ENCODE measurements at regions not wholly inside any gene's neighbourhood (a gene's known extent, or its start where the extent isn't known, plus 50 kb on each side); places are given as distances from the start of the nearest gene placed in this dataset.

DNA sequence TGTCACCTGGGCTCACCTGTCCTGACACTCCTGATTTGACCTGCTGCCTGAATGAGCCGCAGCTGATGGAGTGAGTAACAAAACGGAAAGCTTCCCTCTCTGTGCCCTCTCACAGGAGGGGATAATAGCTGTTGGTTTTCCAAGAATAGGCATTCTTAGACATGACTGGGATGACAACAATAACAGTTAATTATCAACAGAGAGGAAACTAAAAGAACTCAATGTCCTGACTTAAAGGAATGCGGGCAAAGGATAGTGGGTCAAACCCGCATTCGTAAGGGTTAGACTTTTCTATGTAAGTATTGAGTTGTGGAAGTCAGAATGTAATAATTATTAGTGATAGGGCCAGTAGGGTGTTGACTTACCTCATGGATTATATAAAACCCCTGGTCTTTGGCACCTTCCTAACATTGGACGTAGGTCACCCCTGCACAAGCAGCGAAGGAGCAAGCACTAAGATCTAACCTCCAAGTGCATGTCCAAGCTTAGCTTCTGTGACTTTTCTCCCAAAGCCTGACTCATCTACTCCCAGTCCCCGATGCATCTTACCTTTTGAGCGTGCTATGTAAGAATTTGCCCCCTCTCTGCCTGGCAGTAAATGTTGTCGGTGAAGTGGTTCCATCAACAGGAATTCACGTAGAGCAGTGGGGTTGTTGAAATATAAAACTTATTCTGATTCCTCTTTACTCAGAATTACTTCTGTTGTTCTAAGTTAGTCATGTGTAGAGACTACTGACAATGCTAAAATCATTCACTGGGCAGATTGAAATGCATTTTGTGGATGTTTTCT, 442.3 kb downstream of the FGF9 start:
- Mint-ChIP-seq H3K36me3 (peaks cover 8 to 39% of the 10 kb centered on the region in 2 donors), H3K27ac (peak overlapping the region in 1 of 2 donors; percentile 87), H3K9me3 (peaks cover 8 to 27% of the 10 kb centered on the region in 2 donors)
- no peak for ATAC-seq
- no peak for DNase-seq (ENCODE audit: low spot score in 2 of 2)

DNA sequence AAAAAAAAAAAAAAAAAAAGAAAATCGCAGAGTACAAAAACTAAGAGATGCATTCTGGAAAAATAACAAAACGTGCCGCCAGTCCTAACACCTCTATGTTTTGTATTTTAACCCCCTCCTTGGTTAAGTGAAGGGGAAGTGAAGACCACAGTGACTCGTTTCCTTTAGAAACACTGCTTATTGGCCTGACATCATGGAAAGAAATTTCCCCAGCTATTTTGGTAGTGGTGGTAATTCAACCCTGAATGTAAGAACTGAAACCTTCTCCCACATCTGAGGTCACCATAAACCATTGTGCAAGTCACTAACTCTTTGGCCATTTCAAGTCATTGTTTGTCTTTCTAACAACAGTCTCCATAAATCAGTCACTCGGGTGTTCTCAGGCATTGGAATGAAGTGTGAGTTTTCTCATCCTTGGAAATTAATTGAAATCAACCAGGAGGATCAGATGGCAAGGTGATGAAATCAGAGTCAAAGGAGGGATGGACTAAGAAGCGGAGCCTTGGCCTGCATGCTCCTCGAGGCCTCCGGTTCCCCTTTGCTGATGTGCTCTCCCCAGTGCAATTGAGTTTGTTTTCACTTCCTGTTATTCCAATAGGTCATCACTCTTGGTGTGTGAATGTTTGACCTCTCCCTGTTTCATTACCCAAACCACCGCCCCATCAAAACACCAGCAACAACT, 443.9 kb downstream of the FGF9 start:
- peaks cover 8 to 25% of the 10 kb centered on the region in 2 donors for H3K9me3 Mint-ChIP-seq
- ATAC-seq: peak; percentile 85 to 87
- peak overlapping the region; percentile 29 to 87 for H3K27ac Mint-ChIP-seq
- DNase-seq (ENCODE audit: low spot score in 2 of 2): peak in 1 of 2 donors; percentile 20
- H3K36me3 Mint-ChIP-seq: peaks cover 8 to 43% of the 10 kb centered on the region in 2 donors

DNA sequence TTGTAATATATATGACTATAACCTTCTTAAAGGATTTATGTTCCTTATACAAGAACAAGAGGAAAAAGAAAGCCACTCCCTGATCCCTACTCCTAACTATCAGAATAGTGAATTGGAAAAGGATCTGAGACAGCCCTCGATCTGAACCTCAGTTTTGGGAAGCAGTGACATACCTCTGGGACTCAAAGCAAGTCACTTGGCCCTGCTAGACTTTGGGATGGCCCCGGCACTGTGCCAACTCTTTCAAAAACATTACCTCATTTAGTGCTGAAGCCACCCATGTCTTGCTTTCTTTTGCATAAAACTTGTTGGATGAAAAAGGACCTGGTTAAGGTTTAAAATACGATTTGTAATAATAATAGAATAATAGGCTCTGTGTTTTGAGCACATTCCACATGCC, 447.3 kb downstream of the FGF9 start:
- Mint-ChIP-seq H3K9me3 (peaks cover 8 to 24% of the 10 kb centered on the region in 2 donors), H3K27ac (no peak overlapping the region), H3K36me3 (peaks cover 12 to 34% of the 10 kb centered on the region in 2 donors)
- no peak for DNase-seq (ENCODE audit: low spot score in 2 of 2)
- no peak for ATAC-seq

DNA sequence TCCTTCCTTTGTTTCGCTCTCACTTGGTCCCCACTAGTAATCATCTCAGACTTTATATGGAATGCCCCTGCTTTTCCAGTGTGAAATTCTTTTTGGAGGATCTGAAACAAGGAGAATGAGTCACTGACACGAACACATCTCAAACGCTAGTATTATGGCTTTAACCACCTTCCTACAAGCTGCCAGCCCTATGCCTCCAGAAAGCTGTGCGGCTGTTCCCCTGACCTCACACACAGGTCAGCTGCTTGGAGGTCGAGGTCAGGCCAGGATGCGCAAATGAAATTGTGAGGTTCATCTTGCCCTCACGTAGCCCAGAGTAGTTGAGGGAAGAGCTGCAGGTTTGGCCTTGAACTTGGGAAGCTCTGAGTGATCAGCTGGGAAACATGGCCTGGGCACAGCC, 449.8 kb downstream of the FGF9 start:
- H3K27ac Mint-ChIP-seq: no peak overlapping the region
- ATAC-seq (no peak), DNase-seq (ENCODE audit: low spot score in 2 of 2) (no peak)
- H3K36me3 Mint-ChIP-seq: peaks cover 5 to 20% of the 10 kb centered on the region in 2 donors
- peaks cover under 1 to 10% of the 10 kb centered on the region in 2 donors for H3K9me3 Mint-ChIP-seq

DNA sequence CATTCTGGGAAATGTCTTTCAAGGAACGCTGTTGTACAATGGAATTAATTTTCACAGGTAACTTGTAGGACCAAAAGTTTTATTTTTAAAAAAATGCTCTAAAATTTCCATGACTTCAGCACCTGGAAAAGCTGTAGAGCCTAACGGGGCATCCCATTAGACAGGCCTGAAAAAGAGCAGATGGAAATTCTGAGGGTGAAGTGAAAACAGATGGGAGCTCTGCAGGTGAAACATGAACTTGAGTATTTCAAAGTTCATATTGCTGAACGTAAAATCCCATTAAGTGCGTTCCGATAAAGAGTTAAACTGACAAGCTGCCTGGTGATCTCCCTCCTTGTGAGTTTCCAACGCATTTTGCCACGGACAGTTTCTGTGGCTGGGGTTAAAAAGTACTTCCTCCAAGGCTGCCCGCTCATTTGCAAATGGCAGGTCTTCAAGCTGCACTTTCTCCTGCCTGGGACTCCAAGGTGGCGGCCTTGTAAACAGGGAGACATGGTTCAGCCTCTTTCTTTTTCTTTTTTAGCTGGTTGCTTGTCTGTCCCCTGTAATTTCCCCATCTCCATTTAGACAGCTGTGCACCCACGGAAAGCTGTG, 450.4 kb downstream of the FGF9 start:
- no peak for ATAC-seq
- Mint-ChIP-seq H3K9me3 (peaks cover 0 to 9% of the 10 kb centered on the region in 2 donors), H3K36me3 (peaks cover 4 to 17% of the 10 kb centered on the region in 2 donors), H3K27ac (no peak overlapping the region)
- no peak for DNase-seq (ENCODE audit: low spot score in 2 of 2)

DNA sequence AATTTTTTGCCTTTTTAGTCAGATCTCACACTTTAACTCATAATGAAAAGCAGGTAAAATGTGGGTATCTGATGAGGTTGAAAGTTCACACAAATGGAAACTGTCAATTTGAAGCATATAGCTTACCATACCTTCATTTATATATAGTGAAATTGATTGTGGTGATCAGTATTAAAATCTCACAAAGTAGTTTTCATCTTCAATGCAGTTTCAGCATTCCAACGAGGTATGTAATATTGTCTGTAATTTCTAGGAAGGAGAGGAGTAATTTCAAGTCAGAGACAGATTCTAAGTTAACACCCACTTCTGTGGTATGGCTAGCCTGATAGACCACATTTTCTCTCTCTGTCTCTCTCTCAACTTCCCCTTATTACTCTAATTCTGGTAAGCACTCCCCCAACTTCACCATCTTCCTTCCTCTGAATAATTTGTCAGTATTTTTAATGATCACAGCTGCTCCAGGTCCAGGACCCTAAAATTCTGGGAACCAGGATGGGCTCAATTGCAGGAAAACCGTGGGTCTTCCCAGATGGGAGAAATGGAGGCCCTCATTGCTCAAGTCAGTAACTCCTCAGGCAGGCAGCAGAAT, 455.7 kb downstream of the FGF9 start:
- Mint-ChIP-seq H3K9me3 (peaks cover 0 to 15% of the 10 kb centered on the region in 2 donors), H3K36me3 (peaks cover 15 to 36% of the 10 kb centered on the region in 2 donors), H3K27ac (peak overlapping the region in 1 of 2 donors; percentile 36)
- DNase-seq (ENCODE audit: low spot score in 2 of 2): no peak
- peak; percentile 69 to 91 for ATAC-seq

DNA sequence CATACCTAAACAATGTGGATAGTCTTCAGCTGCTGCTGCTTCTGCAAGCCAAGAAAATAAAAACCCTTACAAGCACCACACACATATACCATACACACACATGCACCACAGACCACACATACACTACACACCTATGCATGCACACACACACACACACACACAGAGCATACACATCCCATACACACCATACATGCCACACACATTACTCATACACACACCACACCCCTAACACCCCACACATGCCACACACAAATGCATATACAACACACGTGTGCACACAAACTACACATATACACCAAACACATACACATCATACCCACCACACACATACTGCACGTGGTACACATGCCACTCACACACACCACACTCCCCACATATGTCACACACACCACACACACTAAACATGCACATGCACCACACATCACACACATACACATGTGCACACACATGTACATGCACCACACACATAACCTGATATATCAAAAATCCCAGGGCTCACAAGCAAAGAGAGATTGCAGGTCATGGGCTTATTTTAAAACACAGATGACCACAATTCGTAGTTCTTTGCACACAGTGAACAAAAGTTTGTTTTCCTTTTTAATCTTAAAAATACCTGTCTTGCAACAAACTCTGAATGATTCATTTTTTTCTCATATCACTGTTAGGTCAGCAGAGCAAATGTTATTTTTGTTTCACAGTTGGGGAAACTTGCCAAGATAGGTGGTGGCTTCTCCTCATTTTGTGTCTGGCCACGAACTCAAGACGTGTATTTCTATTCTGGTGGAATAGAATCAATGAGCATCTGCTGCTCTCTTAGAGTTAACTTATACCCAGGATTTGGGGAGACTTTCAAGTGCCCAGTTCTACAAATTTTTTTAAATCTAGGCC, 456.6 kb downstream of the FGF9 start:
- no peak overlapping the region for H3K27ac Mint-ChIP-seq
- peaks cover 0 to 15% of the 10 kb centered on the region in 2 donors for H3K9me3 Mint-ChIP-seq
- peaks cover 12 to 37% of the 10 kb centered on the region in 2 donors for H3K36me3 Mint-ChIP-seq
- DNase-seq (ENCODE audit: low spot score in 2 of 2) (no peak), ATAC-seq (peak; percentile 18 to 31)

DNA sequence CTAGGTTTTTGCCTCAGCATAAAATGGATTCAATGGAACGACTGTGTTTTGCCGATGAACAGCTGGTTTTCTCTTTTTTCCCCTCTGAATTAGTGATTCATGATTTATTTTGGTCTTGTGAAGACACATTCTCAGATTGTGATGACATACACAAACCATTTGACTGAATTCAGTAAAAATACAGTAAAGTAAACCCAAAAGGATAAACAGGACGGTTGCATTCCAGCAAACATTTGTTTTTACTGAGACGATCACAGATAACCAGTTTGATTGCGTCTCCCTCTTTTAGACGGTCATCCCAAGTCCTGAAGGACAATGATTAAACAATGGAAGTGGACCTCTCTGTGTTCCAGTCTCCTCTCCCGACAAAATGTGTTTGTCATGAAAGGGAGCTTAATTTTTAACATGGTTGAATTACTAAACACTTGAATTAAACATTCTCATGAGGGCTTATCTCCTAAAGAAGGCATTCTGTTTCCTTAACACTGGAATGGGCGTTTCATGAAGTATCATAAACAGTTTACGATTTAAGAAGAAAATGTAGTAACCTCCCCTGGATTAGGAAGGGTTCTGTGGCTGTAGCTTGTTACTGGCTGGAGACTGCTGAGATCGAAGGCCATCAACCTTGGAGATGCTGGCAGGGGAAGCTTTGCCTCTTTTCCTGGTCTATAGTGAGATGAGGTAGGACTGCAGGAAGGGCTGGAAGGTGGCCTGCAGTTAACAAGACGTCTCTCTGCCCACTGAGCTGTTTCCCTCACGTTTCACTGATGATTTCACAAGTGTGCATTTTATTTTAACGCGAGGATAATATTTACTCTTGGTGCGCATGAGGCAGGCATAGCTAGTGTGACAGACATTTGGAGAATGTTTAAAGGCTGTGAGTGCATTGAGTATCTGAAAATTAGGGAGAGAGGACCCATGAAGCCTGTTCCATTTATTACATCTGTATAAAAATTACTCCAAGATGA, 457.9 kb downstream of the FGF9 start:
- peaks cover 0 to 15% of the 10 kb centered on the region in 2 donors for H3K9me3 Mint-ChIP-seq
- DNase-seq (ENCODE audit: low spot score in 2 of 2) (no peak), ATAC-seq (no peak)
- peaks cover 12 to 37% of the 10 kb centered on the region in 2 donors for H3K36me3 Mint-ChIP-seq
- H3K27ac Mint-ChIP-seq: no peak overlapping the region

DNA sequence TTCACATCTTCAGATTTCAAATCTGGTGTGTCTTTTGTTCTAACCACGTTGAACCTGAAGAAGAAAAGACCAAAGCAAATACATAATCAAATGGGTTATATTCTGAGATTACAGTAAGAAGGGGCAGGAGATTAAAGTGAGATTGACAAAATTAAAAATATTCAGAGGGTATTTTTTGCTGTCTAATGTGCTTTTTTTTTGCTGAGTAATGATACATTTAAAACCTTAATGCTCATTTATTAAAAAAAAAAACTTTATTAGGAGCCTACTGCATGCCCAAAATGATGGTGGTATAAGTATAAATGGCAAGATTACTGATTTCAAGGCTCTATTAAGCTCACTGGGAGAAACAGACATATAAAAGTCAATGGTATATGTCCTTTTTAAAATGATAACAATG, 459.4 kb downstream of the FGF9 start:
- Mint-ChIP-seq H3K27ac (no peak overlapping the region), H3K9me3 (peaks cover 0 to 15% of the 10 kb centered on the region in 2 donors), H3K36me3 (peaks cover 12 to 37% of the 10 kb centered on the region in 2 donors)
- no peak for DNase-seq (ENCODE audit: low spot score in 2 of 2)
- no peak for ATAC-seq

DNA sequence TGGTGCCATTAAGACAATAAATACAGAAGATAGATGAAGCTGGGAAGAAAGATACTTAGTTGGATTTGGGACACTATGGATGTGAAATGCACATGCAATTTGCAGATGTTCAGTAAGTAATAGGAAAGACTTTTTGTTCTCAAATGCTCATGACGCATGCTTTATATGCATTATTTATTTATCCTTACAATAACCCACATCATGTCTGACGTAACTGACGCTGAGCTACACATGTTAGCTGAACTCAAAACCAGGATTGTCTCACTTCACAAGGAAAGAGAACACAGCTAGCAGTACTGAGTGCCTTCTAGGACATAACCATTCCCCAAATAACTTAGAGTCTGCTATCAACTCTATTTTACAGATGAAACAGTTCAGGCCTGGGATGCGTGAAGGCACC, 463.4 kb downstream of the FGF9 start:
- no peak overlapping the region for H3K27ac Mint-ChIP-seq
- DNase-seq (ENCODE audit: low spot score in 2 of 2) (no peak), ATAC-seq (no peak)
- peaks cover 5 to 23% of the 10 kb centered on the region in 2 donors for H3K36me3 Mint-ChIP-seq
- H3K9me3 Mint-ChIP-seq: peaks cover 0 to 15% of the 10 kb centered on the region in 2 donors

DNA sequence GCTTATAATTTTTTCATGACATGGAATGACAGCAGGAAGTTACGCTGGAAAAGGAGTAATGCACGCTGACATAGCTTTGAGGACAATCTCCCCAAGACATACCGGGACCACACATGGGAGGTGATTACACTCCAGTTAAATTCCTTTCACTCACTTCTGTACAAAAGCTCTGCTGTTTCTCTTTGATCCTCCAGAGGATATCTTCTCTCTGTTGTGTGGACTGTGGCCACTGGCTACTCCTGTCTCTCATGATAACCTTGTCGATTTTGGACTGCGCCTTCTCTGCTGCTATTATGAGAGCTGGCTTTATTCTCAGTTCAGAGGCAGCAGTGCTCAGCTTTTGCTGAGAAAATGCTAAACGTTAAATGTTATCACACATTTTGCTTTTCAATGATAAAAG, 464.6 kb downstream of the FGF9 start:
- peaks cover 0 to 12% of the 10 kb centered on the region in 2 donors for H3K36me3 Mint-ChIP-seq
- ATAC-seq: no peak
- H3K9me3 Mint-ChIP-seq: peaks cover 3 to 8% of the 10 kb centered on the region in 2 donors
- DNase-seq (ENCODE audit: low spot score in 2 of 2): no peak
- H3K27ac Mint-ChIP-seq: no peak overlapping the region

DNA sequence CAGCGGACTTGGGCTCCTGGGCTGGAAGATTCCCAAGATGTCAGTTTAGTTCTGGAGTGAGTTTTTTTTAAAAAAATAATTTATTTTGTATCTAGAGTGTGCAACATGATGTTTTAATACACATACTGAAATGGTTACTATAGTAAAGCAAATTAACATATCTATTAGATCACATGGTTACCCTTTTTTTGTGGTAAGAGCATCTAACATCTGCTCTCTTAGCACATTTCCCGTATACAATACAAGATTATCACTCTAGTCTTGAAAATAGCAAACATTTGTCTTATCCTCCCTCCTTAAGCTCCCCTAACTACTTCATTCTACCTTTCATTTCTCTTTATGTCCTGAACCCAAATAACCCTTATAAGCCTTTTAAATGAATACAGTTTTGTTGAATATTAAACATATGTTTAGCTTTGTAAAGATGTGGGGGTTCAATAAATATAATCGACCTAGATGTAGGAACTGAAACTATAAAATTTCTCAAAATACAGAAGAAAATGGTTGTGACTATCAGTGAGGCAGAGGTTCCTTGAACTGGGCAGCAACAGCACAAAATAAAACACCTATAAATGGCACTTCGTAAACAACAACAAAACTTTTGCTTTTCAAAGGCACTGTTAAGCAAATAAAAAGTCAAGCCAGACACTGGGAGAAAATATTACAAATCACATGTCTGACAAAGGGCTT, 466.6 kb downstream of the FGF9 start:
- H3K36me3 Mint-ChIP-seq: no peaks in the 10 kb centered on the region
- no peak overlapping the region for H3K27ac Mint-ChIP-seq
- no peak for ATAC-seq
- H3K9me3 Mint-ChIP-seq: peaks cover 2 to 3% of the 10 kb centered on the region in 2 donors
- no peak for DNase-seq (ENCODE audit: low spot score in 2 of 2)

DNA sequence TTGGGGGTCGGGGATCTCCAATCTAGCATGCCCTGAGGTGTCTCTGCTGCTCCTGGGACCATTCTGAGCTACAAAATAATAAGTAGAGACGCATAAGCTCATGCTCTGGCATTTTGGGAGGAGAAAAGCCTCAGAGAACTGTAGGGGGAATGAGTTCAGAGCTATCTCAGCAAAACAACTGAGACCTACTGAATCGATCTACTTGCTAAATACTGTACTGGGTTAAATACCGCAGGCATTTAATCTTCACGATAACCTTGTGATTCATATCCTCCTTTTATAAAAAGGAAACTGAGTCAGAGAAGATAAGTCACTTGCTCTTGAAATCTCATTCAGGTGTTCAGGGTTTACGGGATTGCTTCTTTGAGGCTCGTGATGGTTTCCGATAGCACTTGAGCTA, 468.1 kb downstream of the FGF9 start:
- peaks cover 0 to 4% of the 10 kb centered on the region in 2 donors for H3K36me3 Mint-ChIP-seq
- DNase-seq (ENCODE audit: low spot score in 2 of 2) (no peak), ATAC-seq (peak; percentile 34 to 74)
- H3K27ac Mint-ChIP-seq: peak overlapping the region in 1 of 2 donors; percentile 41
- peaks cover 3 to 5% of the 10 kb centered on the region in 2 donors for H3K9me3 Mint-ChIP-seq

DNA sequence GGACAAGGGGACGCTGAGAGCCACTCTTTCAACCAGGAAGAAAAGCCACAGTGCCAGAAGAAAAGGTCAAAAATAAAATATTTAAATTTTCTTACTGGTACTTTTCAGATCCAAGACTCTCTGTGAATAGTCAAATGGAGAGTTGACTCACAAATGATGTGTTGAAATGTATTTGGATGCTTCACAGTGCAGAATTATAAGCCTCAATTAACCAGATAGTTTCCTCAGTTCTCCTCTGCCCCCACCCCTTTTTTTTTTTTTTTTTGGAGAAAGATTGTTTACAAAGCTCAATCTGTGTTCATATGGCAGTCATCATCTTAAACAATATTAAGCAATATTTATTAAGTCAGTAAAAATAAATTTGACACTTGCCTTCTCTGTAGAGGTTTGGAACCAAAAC, 470.8 kb downstream of the FGF9 start:
- peak; percentile 60 to 71 for ATAC-seq
- H3K9me3 Mint-ChIP-seq: peaks cover 3 to 10% of the 10 kb centered on the region in 2 donors
- no peak for DNase-seq (ENCODE audit: low spot score in 2 of 2)
- no peak overlapping the region for H3K27ac Mint-ChIP-seq
- H3K36me3 Mint-ChIP-seq: peaks cover 0 to 5% of the 10 kb centered on the region in 2 donors
